ENCODE measurements at regions not wholly inside any gene's neighbourhood (a gene's known extent, or its start where the extent isn't known, plus 50 kb on each side); places are given as distances from the start of the nearest gene placed in this dataset.

- DNase-seq (ENCODE audit: low read depth): no peak
- TF ChIP-seq CTCF (IDR thresholded peaks at IDR 0.05; ENCODE audit: insufficient read depth, low read depth, low read length): no peak
- H3K4me3 ChIP-seq (ENCODE audit: low read depth, low read length): no peak overlapping the region
Observed at GRCh38 chr14:49505041-49505766, 81.0 kb downstream of the RPS29 start.

- DNase-seq (ENCODE audit: low read depth): peak; percentile 76
- peak; percentile 86 for TF ChIP-seq CTCF (IDR thresholded peaks at IDR 0.05; ENCODE audit: insufficient read depth, low read depth, low read length)
- H3K4me3 ChIP-seq (ENCODE audit: low read depth, low read length): no peak overlapping the region
Observed at GRCh38 chr14:49497725-49498348, 88.3 kb downstream of the RPS29 start.

GRCh38 chr14:49497267-49497666 is 88.9 kb downstream of the RPS29 start:
- DNase-seq (ENCODE audit: low read depth): no peak
- no peak for TF ChIP-seq CTCF (IDR thresholded peaks at IDR 0.05; ENCODE audit: insufficient read depth, low read depth, low read length)
- no peak overlapping the region for H3K4me3 ChIP-seq (ENCODE audit: low read depth, low read length)

- no peak overlapping the region for H3K4me3 ChIP-seq (ENCODE audit: low read depth, low read length)
- no peak for TF ChIP-seq CTCF (IDR thresholded peaks at IDR 0.05; ENCODE audit: insufficient read depth, low read depth, low read length)
- DNase-seq (ENCODE audit: low read depth): no peak
Observed at GRCh38 chr14:49494836-49495235, 91.3 kb downstream of the RPS29 start.

- no peak overlapping the region for H3K4me3 ChIP-seq (ENCODE audit: low read depth, low read length)
- DNase-seq (ENCODE audit: low read depth): no peak
- TF ChIP-seq CTCF (IDR thresholded peaks at IDR 0.05; ENCODE audit: insufficient read depth, low read depth, low read length): no peak
Observed at GRCh38 chr14:49493557-49493956, 92.6 kb downstream of the RPS29 start.

GRCh38 chr14:49492151-49492550 is 94.0 kb downstream of the RPS29 start:
- DNase-seq (ENCODE audit: low read depth): peak; percentile 29
- no peak overlapping the region for H3K4me3 ChIP-seq (ENCODE audit: low read depth, low read length)
- no peak for TF ChIP-seq CTCF (IDR thresholded peaks at IDR 0.05; ENCODE audit: insufficient read depth, low read depth, low read length)

All from fibroblast of villous mesenchyme (primary cell).